NCI-H524 (cell line): ENCODE measurements at regions not wholly inside any gene's neighbourhood (a gene's known extent, or its start where the extent isn't known, plus 50 kb on each side); places are given as distances from the start of the nearest gene placed in this dataset.
"Not testable (repeated sequence)": the region's sequence is repeated elsewhere in the genome, so short reads cannot be mapped to it uniquely, and the experiment has no call there.

Experiments
- DNase-seq, 2 experiments: peaks; one replicate each; lab custom pipeline; 2025; lab: John Stamatoyannopoulos, UW

- DNase-seq, result peak; percentile 29 to 76
Measured at GRCh38 chr17:20681746-20682722, 102.5 kb downstream of the CDRT15L2 start.

GRCh38 chr17:20683651-20684229 is 104.2 kb downstream of the CDRT15L2 start:
- DNase-seq, result not testable (repeated sequence)

GRCh38 chr17:20684975-20685374 is 105.5 kb downstream of the CDRT15L2 start:
- not testable (repeated sequence) for DNase-seq

- DNase-seq, result not testable (repeated sequence)
Measured at GRCh38 chr17:20687584-20687983, 108.1 kb downstream of the CDRT15L2 start.

- DNase-seq, result peak in 1 of 2 experiments; percentile 41
Measured at GRCh38 chr17:20689170-20689749, 109.7 kb downstream of the CDRT15L2 start.

- DNase-seq, result not testable (repeated sequence)
Measured at GRCh38 chr17:20692706-20693105, 113.2 kb downstream of the CDRT15L2 start.

GRCh38 chr17:20695871-20696270 is 116.3 kb downstream of the CDRT15L2 start:
- not testable (repeated sequence) for DNase-seq

GRCh38 chr17:20698463-20699206 is 119.1 kb downstream of the CDRT15L2 start:
- DNase-seq, result not testable (repeated sequence)

GRCh38 chr17:20700528-20700927 is 121.0 kb downstream of the CDRT15L2 start:
- DNase-seq, result not testable (repeated sequence)

GRCh38 chr17:20701366-20701765 is 121.8 kb downstream of the CDRT15L2 start:
- DNase-seq, result not testable (repeated sequence)

- DNase-seq, result no peak
Measured at GRCh38 chr17:20702692-20703091, 123.2 kb downstream of the CDRT15L2 start.

GRCh38 chr17:20703781-20704180 is 124.3 kb downstream of the CDRT15L2 start:
- no peak for DNase-seq

GRCh38 chr17:20705186-20705585 is 125.7 kb downstream of the CDRT15L2 start:
- DNase-seq, result not testable (repeated sequence)

GRCh38 chr17:20706751-20707373 is 127.3 kb downstream of the CDRT15L2 start:
- no peak for DNase-seq

- DNase-seq, result not testable (repeated sequence)
Measured at GRCh38 chr17:20708821-20709220, 129.3 kb downstream of the CDRT15L2 start.

- not testable (repeated sequence) for DNase-seq
Measured at GRCh38 chr17:20716481-20716880, 137.0 kb downstream of the CDRT15L2 start.

GRCh38 chr17:20721171-20721570 is 141.6 kb downstream of the CDRT15L2 start:
- DNase-seq, result no peak

GRCh38 chr17:20724391-20724790 is 144.9 kb downstream of the CDRT15L2 start:
- DNase-seq, result not testable (repeated sequence)

GRCh38 chr17:20727201-20727600 is 147.7 kb downstream of the CDRT15L2 start:
- not testable (repeated sequence) for DNase-seq

GRCh38 chr17:20728181-20728580 is 148.7 kb downstream of the CDRT15L2 start:
- DNase-seq, result no peak

GRCh38 chr17:20731131-20731530 is 151.6 kb downstream of the CDRT15L2 start:
- not testable (repeated sequence) for DNase-seq
